ENCODE measurements at regions not wholly inside any gene's neighbourhood (a gene's known extent, or its start where the extent isn't known, plus 50 kb on each side); places are given as distances from the start of the nearest gene placed in this dataset.
A peak's percentile ranks its signal among the peaks of the same experiment; 100 is the strongest.

GRCh38 chr22:19635644-19636043 is 78.7 kb upstream of the SEPTIN5 start:
- Histone ChIP-seq H4K20me1 (replicated peaks; ENCODE audit: control insufficient read depth, insufficient read depth, low read length) (no peaks in the 10 kb centered on the region; the same call in 1 of the 2 replicates), H3K27ac (ENCODE audit: extremely low read depth, low read depth, low read length) (no peak overlapping the region), H2AFZ (ENCODE audit: low read depth, low read length) (no peak overlapping the region), H3K4me2 (ENCODE audit: insufficient read depth, low read length) (no peak overlapping the region), H3K36me3 (ENCODE audit: control insufficient read depth, insufficient read depth, low read length) (no peaks in the 10 kb centered on the region), H3K9ac (ENCODE audit: insufficient read depth in 1 of 2, low read depth in 2 of 2, low read length in 2 of 2) (no peak overlapping the region), H3K79me2 (ENCODE audit: control insufficient read depth, insufficient read depth, low read length) (no peaks in the 10 kb centered on the region), H3K9me3 (replicated peaks; ENCODE audit: control insufficient read depth, insufficient read depth, low read depth, low read length) (no peaks in the 10 kb centered on the region), H3K4me3 (no peak overlapping the region), H3K4me1 (replicated peaks in 1 of 2; ENCODE audit: control insufficient read depth in 2 of 2, insufficient read depth in 2 of 2, low read length in 2 of 2) (peaks cover 8 to 19% of the 10 kb centered on the region in 2 experiments; a peak in 4 of 5 replicates), H3K9me1 (ENCODE audit: control insufficient read depth, insufficient read depth, low read length) (no peaks in the 10 kb centered on the region), H3K27me3 (ENCODE audit: control insufficient read depth in 2 of 2, insufficient read depth in 2 of 2, low read length in 2 of 2) (peaks cover 0 to 4% of the 10 kb centered on the region in 2 experiments; a peak in 1 of 5 replicates)
- peak; percentile 80 for TF ChIP-seq RAD51 (IDR thresholded peaks at IDR 0.05; ENCODE audit: borderline replicate concordance, low read depth)
- TF ChIP-seq ZBTB7A (IDR thresholded peaks at IDR 0.05; ENCODE audit: borderline replicate concordance, control insufficient read depth, low read depth, low read length): no peak
- 0 out of 4 replicates have a peak, but pooled peaks of 1 of the 2 experiments have one; percentile 16 for TF ChIP-seq SIN3A (IDR thresholded peaks at IDR 0.05; ENCODE audit: borderline replicate concordance in 2 of 2, control insufficient read depth in 1 of 2, low read depth in 2 of 2, low read length in 2 of 2)
- TF ChIP-seq TAF1 (IDR thresholded peaks at IDR 0.05; ENCODE audit: control insufficient read depth, extremely low read depth, insufficient read depth, low read length, severe bottlenecking): no peak
- TF ChIP-seq USF2 (CRISPR knock-in tag; IDR thresholded peaks at IDR 0.05): 0 out of 2 replicates have a peak, but pooled peaks have one; percentile 29
- TF ChIP-seq E4F1 (CRISPR knock-in tag; IDR thresholded peaks at IDR 0.05; ENCODE audit: borderline replicate concordance): no peak
- peak; percentile 93 for TF ChIP-seq TFE3 (CRISPR knock-in tag; IDR thresholded peaks at IDR 0.05)
- peak; percentile 70 for TF ChIP-seq PKNOX1 (IDR thresholded peaks at IDR 0.05)
- no peak for TF ChIP-seq ZNF589 (CRISPR knock-in tag; IDR thresholded peaks at IDR 0.05; ENCODE audit: low read depth)
- no peak for TF ChIP-seq KDM1A (IDR thresholded peaks at IDR 0.05)
- ChIA-PET CTCF (ENCODE audit: low intra/inter-chr PET ratio) (no interaction called here), POLR2A (no interaction called here)
- no TSS peak for BruUV-seq (replicated peaks)
- in situ Hi-C loops (cut with MboI): no loop called here
- 10% methylated on average over 3 of the region's 3 CpGs for WGBS (ENCODE audit: insufficient coverage, low coverage, missing lambda C conversion rate)
- no peak for ATAC-seq
- no peak for FAIRE-seq
- no peak for DNase-seq (ENCODE audit: extremely low read depth in 1 of 4, low spot score in 3 of 4)
- intact Hi-C loops (cut with micrococcal nuclease): no loop called here
